ENCODE measurements at regions not wholly inside any gene's neighbourhood (a gene's known extent, or its start where the extent isn't known, plus 50 kb on each side); places are given as distances from the start of the nearest gene placed in this dataset.
"Not testable (repeated sequence)": the region's sequence is repeated elsewhere in the genome, so short reads cannot be mapped to it uniquely, and the experiment has no call there.

- H3K9ac ChIP-seq (ENCODE audit: low read length): no peak overlapping the region
- no peak overlapping the region for H2AFZ ChIP-seq (ENCODE audit: low read depth, low read length)
- H3K4me2 ChIP-seq (ENCODE audit: low read length): no peak overlapping the region
- H3K36me3 Mint-ChIP-seq (ENCODE audit: low read depth, unreplicated experiment): no peaks in the 10 kb centered on the region
- no peak overlapping the region for H3K27ac ChIP-seq (ENCODE audit: low read depth, low read length)
- no peaks in the 10 kb centered on the region for H3K36me3 ChIP-seq (ENCODE audit: insufficient read depth, low read length)
- no peak overlapping the region for H3K27ac Mint-ChIP-seq (ENCODE audit: unreplicated experiment)
- H3K27me3 Mint-ChIP-seq (ENCODE audit: low read depth, unreplicated experiment): peaks cover 25% of the 10 kb centered on the region
- no peak for DNase-seq (ENCODE audit: low read depth)
- H3K9me3 ChIP-seq (ENCODE audit: insufficient read depth, low read depth, low read length): no peaks in the 10 kb centered on the region
- H3K4me3 Mint-ChIP-seq (ENCODE audit: unreplicated experiment): no peak overlapping the region
- no peaks in the 10 kb centered on the region for H3K4me1 Mint-ChIP-seq (ENCODE audit: low read depth, unreplicated experiment)
- no peak for FAIRE-seq
- no peaks in the 10 kb centered on the region for H3K27me3 ChIP-seq (ENCODE audit: insufficient read depth, low read length)
- no peaks in the 10 kb centered on the region for H3K4me1 ChIP-seq (ENCODE audit: insufficient read depth, low read length)
- TF ChIP-seq EZH2 (IDR thresholded peaks at IDR 0.05; ENCODE audit: insufficient read depth, low read length) (no peak), CTCF (IDR thresholded peaks at IDR 0.05; ENCODE audit: insufficient read depth, low read depth, low read length) (no peak)
- no peaks in the 10 kb centered on the region for H4K20me1 ChIP-seq (ENCODE audit: insufficient read depth, low read length)
- H3K4me3 ChIP-seq (ENCODE audit: insufficient read depth, low read depth, low read length): no peak overlapping the region
- H3K79me2 ChIP-seq (ENCODE audit: insufficient read depth, low read length): no peaks in the 10 kb centered on the region
- H3K9me3 Mint-ChIP-seq (ENCODE audit: unreplicated experiment): peaks cover 6% of the 10 kb centered on the region
These were observed 105.1 kb upstream of the ZEB1 start for GRCh38 chr10:31213959-31214358.

GRCh38 chr10:31215052-31215451, 104.0 kb upstream of the ZEB1 start:
- FAIRE-seq: no peak
- no peak for DNase-seq (ENCODE audit: low read depth)
- no peaks in the 10 kb centered on the region for H3K4me1 ChIP-seq (ENCODE audit: insufficient read depth, low read length)
- H3K27ac ChIP-seq (ENCODE audit: low read depth, low read length): no peak overlapping the region
- H3K9me3 Mint-ChIP-seq (ENCODE audit: unreplicated experiment): peaks cover 6% of the 10 kb centered on the region
- H3K27me3 ChIP-seq (ENCODE audit: insufficient read depth, low read length): no peaks in the 10 kb centered on the region
- no peaks in the 10 kb centered on the region for H3K36me3 Mint-ChIP-seq (ENCODE audit: low read depth, unreplicated experiment)
- H3K27me3 Mint-ChIP-seq (ENCODE audit: low read depth, unreplicated experiment): peaks cover 23% of the 10 kb centered on the region
- H3K9ac ChIP-seq (ENCODE audit: low read length): no peak overlapping the region
- H3K4me2 ChIP-seq (ENCODE audit: low read length): no peak overlapping the region
- no peaks in the 10 kb centered on the region for H3K4me1 Mint-ChIP-seq (ENCODE audit: low read depth, unreplicated experiment)
- H3K79me2 ChIP-seq (ENCODE audit: insufficient read depth, low read length): no peaks in the 10 kb centered on the region
- H3K9me3 ChIP-seq (ENCODE audit: insufficient read depth, low read depth, low read length): no peaks in the 10 kb centered on the region
- no peak for TF ChIP-seq CTCF (IDR thresholded peaks at IDR 0.05; ENCODE audit: insufficient read depth, low read depth, low read length)
- TF ChIP-seq EZH2 (IDR thresholded peaks at IDR 0.05; ENCODE audit: insufficient read depth, low read length): no peak
- H3K4me3 Mint-ChIP-seq (ENCODE audit: unreplicated experiment): no peak overlapping the region
- H2AFZ ChIP-seq (ENCODE audit: low read depth, low read length): no peak overlapping the region
- H4K20me1 ChIP-seq (ENCODE audit: insufficient read depth, low read length): no peaks in the 10 kb centered on the region
- no peak overlapping the region for H3K27ac Mint-ChIP-seq (ENCODE audit: unreplicated experiment)
- no peak overlapping the region for H3K4me3 ChIP-seq (ENCODE audit: insufficient read depth, low read depth, low read length)
- H3K36me3 ChIP-seq (ENCODE audit: insufficient read depth, low read length): no peaks in the 10 kb centered on the region

GRCh38 chr10:31219306-31219705, 99.7 kb upstream of the ZEB1 start:
- H3K9ac ChIP-seq (ENCODE audit: low read length): no peak overlapping the region
- no peaks in the 10 kb centered on the region for H3K79me2 ChIP-seq (ENCODE audit: insufficient read depth, low read length)
- H3K36me3 ChIP-seq (ENCODE audit: insufficient read depth, low read length): no peaks in the 10 kb centered on the region
- H3K4me3 Mint-ChIP-seq (ENCODE audit: unreplicated experiment): no peak overlapping the region
- H3K4me1 Mint-ChIP-seq (ENCODE audit: low read depth, unreplicated experiment): no peaks in the 10 kb centered on the region
- FAIRE-seq: no peak
- H3K27me3 ChIP-seq (ENCODE audit: insufficient read depth, low read length): no peaks in the 10 kb centered on the region
- peaks cover 4% of the 10 kb centered on the region for H3K9me3 Mint-ChIP-seq (ENCODE audit: unreplicated experiment)
- H3K4me3 ChIP-seq (ENCODE audit: insufficient read depth, low read depth, low read length): no peak overlapping the region
- H2AFZ ChIP-seq (ENCODE audit: low read depth, low read length): no peak overlapping the region
- H3K4me1 ChIP-seq (ENCODE audit: insufficient read depth, low read length): no peaks in the 10 kb centered on the region
- no peaks in the 10 kb centered on the region for H4K20me1 ChIP-seq (ENCODE audit: insufficient read depth, low read length)
- no peaks in the 10 kb centered on the region for H3K9me3 ChIP-seq (ENCODE audit: insufficient read depth, low read depth, low read length)
- H3K4me2 ChIP-seq (ENCODE audit: low read length): no peak overlapping the region
- DNase-seq (ENCODE audit: low read depth): no peak
- H3K27ac ChIP-seq (ENCODE audit: low read depth, low read length): no peak overlapping the region
- TF ChIP-seq EZH2 (IDR thresholded peaks at IDR 0.05; ENCODE audit: insufficient read depth, low read length) (no peak), CTCF (IDR thresholded peaks at IDR 0.05; ENCODE audit: insufficient read depth, low read depth, low read length) (no peak)
- no peaks in the 10 kb centered on the region for H3K36me3 Mint-ChIP-seq (ENCODE audit: low read depth, unreplicated experiment)
- no peak overlapping the region for H3K27ac Mint-ChIP-seq (ENCODE audit: unreplicated experiment)
- H3K27me3 Mint-ChIP-seq (ENCODE audit: low read depth, unreplicated experiment): peaks cover 19% of the 10 kb centered on the region

GRCh38 chr10:31228780-31229179, 90.2 kb upstream of the ZEB1 start:
- not testable (repeated sequence) for H3K4me1 ChIP-seq (ENCODE audit: insufficient read depth, low read length); H3K9me3 ChIP-seq (ENCODE audit: insufficient read depth, low read depth, low read length); H3K4me2 ChIP-seq (ENCODE audit: low read length); H3K27me3 ChIP-seq (ENCODE audit: insufficient read depth, low read length); H4K20me1 ChIP-seq (ENCODE audit: insufficient read depth, low read length); H3K79me2 ChIP-seq (ENCODE audit: insufficient read depth, low read length); H3K27me3 Mint-ChIP-seq (ENCODE audit: low read depth, unreplicated experiment); FAIRE-seq; H3K4me3 ChIP-seq (ENCODE audit: insufficient read depth, low read depth, low read length); H3K4me1 Mint-ChIP-seq (ENCODE audit: low read depth, unreplicated experiment); DNase-seq (ENCODE audit: low read depth); H3K27ac Mint-ChIP-seq (ENCODE audit: unreplicated experiment); H3K9ac ChIP-seq (ENCODE audit: low read length); H3K36me3 Mint-ChIP-seq (ENCODE audit: low read depth, unreplicated experiment); H3K36me3 ChIP-seq (ENCODE audit: insufficient read depth, low read length); H2AFZ ChIP-seq (ENCODE audit: low read depth, low read length); H3K9me3 Mint-ChIP-seq (ENCODE audit: unreplicated experiment); H3K4me3 Mint-ChIP-seq (ENCODE audit: unreplicated experiment); H3K27ac ChIP-seq (ENCODE audit: low read depth, low read length)

All from astrocyte (in vitro differentiated cells and primary cell).